Type B pancreatic cell (in vitro differentiated cells): ENCODE measurements at regions not wholly inside any gene's neighbourhood (a gene's known extent, or its start where the extent isn't known, plus 50 kb on each side); places are given as distances from the start of the nearest gene placed in this dataset.

Experiments
- DNase-seq: peaks from one replicate; pipeline ENCODE4 v3.0.0; 2021; ENCODE audit warnings: mixed read lengths; ENCODE audit not compliant: unreplicated experiment; ENCODE audit errors: extremely low spot score
- H3K27ac Mint-ChIP-seq: 2 replicates; pipeline ENCODE4 v1.8.0; 2021; ENCODE audit warnings: mild to moderate bottlenecking, mixed read lengths
- H3K27me3 Mint-ChIP-seq: 2 replicates; pipeline ENCODE4 v1.8.0; 2021; ENCODE audit warnings: mixed read lengths
- H3K36me3 Mint-ChIP-seq: 2 replicates; pipeline ENCODE4 v1.8.0; 2021; ENCODE audit warnings: mixed read lengths
- H3K4me1 Mint-ChIP-seq: one replicate; pipeline ENCODE4 v1.8.0; 2021; ENCODE audit warnings: mixed read lengths; ENCODE audit not compliant: unreplicated experiment
- H3K4me3 Mint-ChIP-seq: 2 replicates; pipeline ENCODE4 v1.8.0; 2021; ENCODE audit warnings: mild to moderate bottlenecking, mixed read lengths
- H3K9me3 Mint-ChIP-seq: 2 replicates; pipeline ENCODE4 v1.8.0; 2021; ENCODE audit warnings: mixed read lengths
- TF ChIP-seq, protein P1 (sequence below): fragments of 200-600 bp; sonication (generic); conservative IDR thresholded peaks from 2 replicates; pipeline ENCODE4 v1.5.0; 2021; ENCODE audit warnings: antibody characterized with exemption, mild to moderate bottlenecking

DNA sequence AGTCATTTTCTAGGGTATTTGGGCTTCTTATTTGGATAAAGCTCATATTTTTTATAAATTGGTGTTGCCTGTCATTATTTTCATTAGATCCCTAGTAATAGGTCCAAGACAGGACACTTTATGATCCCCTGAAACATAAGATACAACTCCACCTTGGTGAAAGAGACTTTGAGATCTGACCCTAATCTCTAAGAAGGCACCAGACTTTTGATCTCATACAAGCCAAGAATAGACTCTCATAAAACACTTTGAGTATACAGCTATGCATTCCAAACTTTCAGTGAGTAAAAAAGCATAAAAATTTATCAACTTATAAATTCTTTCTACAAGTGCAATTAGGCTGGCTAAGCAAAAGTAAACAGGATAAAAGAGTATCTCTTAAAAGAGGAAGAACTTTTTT is 451.2 kb downstream of the MN1 start:
- Mint-ChIP-seq H3K4me1 (peaks cover 24% of the 10 kb centered on the region), H3K9me3 (no peaks in the 10 kb centered on the region), H3K27ac (no peak overlapping the region), H3K4me3 (no peak overlapping the region), H3K27me3 (peaks cover 12% of the 10 kb centered on the region), H3K36me3 (no peaks in the 10 kb centered on the region)
- DNase-seq, result no peak
- TF ChIP-seq, protein P1, sequence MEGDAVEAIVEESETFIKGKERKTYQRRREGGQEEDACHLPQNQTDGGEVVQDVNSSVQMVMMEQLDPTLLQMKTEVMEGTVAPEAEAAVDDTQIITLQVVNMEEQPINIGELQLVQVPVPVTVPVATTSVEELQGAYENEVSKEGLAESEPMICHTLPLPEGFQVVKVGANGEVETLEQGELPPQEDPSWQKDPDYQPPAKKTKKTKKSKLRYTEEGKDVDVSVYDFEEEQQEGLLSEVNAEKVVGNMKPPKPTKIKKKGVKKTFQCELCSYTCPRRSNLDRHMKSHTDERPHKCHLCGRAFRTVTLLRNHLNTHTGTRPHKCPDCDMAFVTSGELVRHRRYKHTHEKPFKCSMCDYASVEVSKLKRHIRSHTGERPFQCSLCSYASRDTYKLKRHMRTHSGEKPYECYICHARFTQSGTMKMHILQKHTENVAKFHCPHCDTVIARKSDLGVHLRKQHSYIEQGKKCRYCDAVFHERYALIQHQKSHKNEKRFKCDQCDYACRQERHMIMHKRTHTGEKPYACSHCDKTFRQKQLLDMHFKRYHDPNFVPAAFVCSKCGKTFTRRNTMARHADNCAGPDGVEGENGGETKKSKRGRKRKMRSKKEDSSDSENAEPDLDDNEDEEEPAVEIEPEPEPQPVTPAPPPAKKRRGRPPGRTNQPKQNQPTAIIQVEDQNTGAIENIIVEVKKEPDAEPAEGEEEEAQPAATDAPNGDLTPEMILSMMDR, result no peak

DNA sequence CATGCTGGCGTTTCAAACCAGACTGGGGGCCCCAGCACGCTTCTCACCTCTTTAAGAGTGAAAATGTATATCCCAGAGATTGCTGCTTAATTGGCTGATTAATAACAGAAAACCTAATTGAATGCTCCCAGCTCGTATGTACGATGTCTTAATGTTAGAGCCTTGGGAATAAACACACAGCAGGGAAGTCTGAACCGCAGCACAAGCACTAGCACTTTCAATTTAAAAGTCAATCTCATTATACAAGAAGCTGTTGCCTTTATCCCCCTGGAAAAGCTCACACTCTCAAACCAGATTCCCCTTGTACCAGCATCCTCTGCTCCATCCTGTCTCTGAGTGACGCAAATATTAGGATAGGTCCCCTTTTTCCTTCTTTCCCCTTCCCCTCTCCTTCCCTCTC is 449.1 kb downstream of the MN1 start:
- no peak for DNase-seq
- Mint-ChIP-seq H3K4me1 (peaks cover 17% of the 10 kb centered on the region), H3K27ac (no peak overlapping the region), H3K9me3 (peaks cover 14% of the 10 kb centered on the region), H3K27me3 (peaks cover 12% of the 10 kb centered on the region), H3K4me3 (no peak overlapping the region), H3K36me3 (no peaks in the 10 kb centered on the region)
- TF ChIP-seq, protein P1, result no peak

DNA sequence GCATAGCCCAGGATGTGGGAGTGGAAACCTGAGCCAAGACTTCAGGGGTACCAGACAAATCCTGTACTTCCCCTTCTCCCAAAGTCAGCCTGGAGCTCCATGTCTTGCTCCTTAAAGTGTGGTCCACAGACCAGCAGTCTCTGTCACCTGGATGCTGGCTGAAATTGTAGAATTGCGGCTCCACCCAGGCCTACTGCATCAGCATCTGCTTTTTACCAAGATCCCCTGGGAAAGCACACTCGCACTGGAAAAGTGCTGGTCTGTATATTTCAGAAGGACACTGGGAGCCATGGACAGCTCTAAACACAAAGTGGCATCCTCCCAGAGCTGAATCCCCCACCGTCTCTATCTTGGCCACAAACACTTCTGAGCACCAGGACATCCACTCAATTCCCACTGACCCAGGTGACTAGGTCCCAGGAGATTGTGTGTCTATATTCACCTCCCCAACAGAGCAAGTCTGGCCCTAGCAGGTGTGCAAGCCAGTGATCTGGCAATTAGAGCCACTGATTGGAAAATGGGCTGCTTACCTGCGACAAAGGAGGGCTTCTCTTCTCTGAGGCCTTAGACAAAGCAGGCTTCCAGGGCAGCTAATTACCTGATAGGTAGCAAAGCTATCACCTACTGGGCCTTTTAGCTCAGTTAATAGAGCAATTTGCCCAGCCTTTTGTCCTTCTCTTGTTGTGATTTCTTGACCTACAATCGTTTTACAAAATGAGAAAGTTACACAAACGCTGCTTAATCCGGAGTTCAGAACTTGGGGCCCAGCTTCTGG is 443.3 kb downstream of the MN1 start:
- H3K27ac Mint-ChIP-seq, result no peak overlapping the region
- peak; percentile 18 for DNase-seq
- TF ChIP-seq, protein P1, result no peak
- no peak overlapping the region for H3K4me3 Mint-ChIP-seq
- peaks cover 11% of the 10 kb centered on the region for H3K27me3 Mint-ChIP-seq
- no peaks in the 10 kb centered on the region for H3K4me1 Mint-ChIP-seq
- no peaks in the 10 kb centered on the region for H3K36me3 Mint-ChIP-seq
- peaks cover 14% of the 10 kb centered on the region for H3K9me3 Mint-ChIP-seq

- no peak overlapping the region for H3K4me3 Mint-ChIP-seq
- H3K9me3 Mint-ChIP-seq, result no peaks in the 10 kb centered on the region
- peaks cover 18% of the 10 kb centered on the region for H3K27me3 Mint-ChIP-seq
- no peak overlapping the region for H3K27ac Mint-ChIP-seq
- DNase-seq, result no peak
- TF ChIP-seq, protein P1, result no peak
- no peaks in the 10 kb centered on the region for H3K36me3 Mint-ChIP-seq
- H3K4me1 Mint-ChIP-seq, result peaks cover 5% of the 10 kb centered on the region
Measured at GRCh38 chr22:27370269-27370668, 431.3 kb downstream of the MN1 start.

- Mint-ChIP-seq H3K36me3 (no peaks in the 10 kb centered on the region), H3K9me3 (no peaks in the 10 kb centered on the region), H3K4me3 (no peak overlapping the region), H3K27ac (no peak overlapping the region), H3K27me3 (peaks cover 17% of the 10 kb centered on the region), H3K4me1 (peaks cover 5% of the 10 kb centered on the region)
- TF ChIP-seq, protein P1, result no peak
- peak; percentile 24 for DNase-seq
Measured at GRCh38 chr22:27370987-27371386, 430.6 kb downstream of the MN1 start.
